ENCODE measurements at regions not wholly inside any gene's neighbourhood (a gene's known extent, or its start where the extent isn't known, plus 50 kb on each side); places are given as distances from the start of the nearest gene placed in this dataset.
"Not testable (repeated sequence)": the region's sequence is repeated elsewhere in the genome, so short reads cannot be mapped to it uniquely, and the experiment has no call there.

GRCh38 chr6:47424436-47424836 lies 53.2 kb upstream of the CD2AP start:
- no TSS peak for BruUV-seq (replicated peaks)
- Histone ChIP-seq H3K27ac (no peak overlapping the region), H2AFZ (no peak overlapping the region), H3F3A (ENCODE audit: insufficient read depth, low read depth) (peaks cover 6% of the 10 kb centered on the region; the same call in 1 of the 2 replicates), H3K9me3 (ENCODE audit: insufficient read depth, low read depth) (0 out of 2 replicates have a peak, but pooled peaks cover 5% of the 10 kb centered on the region), H3K79me2 (ENCODE audit: low read depth) (no peaks in the 10 kb centered on the region), H3K27me3 (ENCODE audit: insufficient read depth, low read depth) (no peaks in the 10 kb centered on the region), H3K4me3 (no peak overlapping the region), H3K4me1 (replicated peaks; ENCODE audit: insufficient read depth) (peaks cover 6% of the 10 kb centered on the region; the same call in 1 of the 2 replicates), H3K36me3 (ENCODE audit: low read depth) (no peaks in the 10 kb centered on the region), H3K4me2 (no peak overlapping the region), H3K9me2 (ENCODE audit: insufficient read depth) (no peaks in the 10 kb centered on the region), H4K20me1 (ENCODE audit: insufficient read depth) (no peaks in the 10 kb centered on the region)
- POLR2A ChIA-PET (ENCODE audit: unreplicated experiment) = no interaction called here
- no peak for DNase-seq
- intact Hi-C loops (cut with micrococcal nuclease; ENCODE audit: unreplicated experiment) = no loop called here
- CTCF ChIA-PET = no interaction called here
- TF ChIP-seq EZH2 (IDR thresholded peaks at IDR 0.05; ENCODE audit: low read depth) (no peak), CTCF (conservative IDR thresholded peaks at IDR 0.05) (no peak)

- H3K4me2 ChIP-seq; CTCF ChIA-PET; H3K79me2 ChIP-seq (ENCODE audit: low read depth); POLR2A ChIA-PET (ENCODE audit: unreplicated experiment); H3K27ac ChIP-seq; H3K9me3 ChIP-seq (ENCODE audit: insufficient read depth, low read depth); H3K27me3 ChIP-seq (ENCODE audit: insufficient read depth, low read depth); H2AFZ ChIP-seq; DNase-seq; H3K9me2 ChIP-seq (ENCODE audit: insufficient read depth); intact Hi-C loops (cut with micrococcal nuclease; ENCODE audit: unreplicated experiment); H3F3A ChIP-seq (ENCODE audit: insufficient read depth, low read depth); H3K36me3 ChIP-seq (ENCODE audit: low read depth); H3K4me3 ChIP-seq; H4K20me1 ChIP-seq (ENCODE audit: insufficient read depth); H3K4me1 ChIP-seq (replicated peaks; ENCODE audit: insufficient read depth); BruUV-seq (replicated peaks): not testable (repeated sequence)
These were observed 51.9 kb upstream of the CD2AP start for GRCh38 chr6:47425724-47426123.

GRCh38 chr6:47426524-47427302 lies 50.9 kb upstream of the CD2AP start:
- Histone ChIP-seq H3K9me2 (ENCODE audit: insufficient read depth) (no peaks in the 10 kb centered on the region), H3F3A (ENCODE audit: insufficient read depth, low read depth) (no peaks in the 10 kb centered on the region), H3K27ac (no peak overlapping the region), H4K20me1 (ENCODE audit: insufficient read depth) (no peaks in the 10 kb centered on the region), H3K4me2 (no peak overlapping the region), H3K9me3 (ENCODE audit: insufficient read depth, low read depth) (peaks cover 19% of the 10 kb centered on the region; the same call in 1 of the 2 replicates), H3K27me3 (ENCODE audit: insufficient read depth, low read depth) (no peaks in the 10 kb centered on the region), H2AFZ (no peak overlapping the region), H3K36me3 (ENCODE audit: low read depth) (no peaks in the 10 kb centered on the region), H3K79me2 (ENCODE audit: low read depth) (no peaks in the 10 kb centered on the region), H3K4me1 (replicated peaks; ENCODE audit: insufficient read depth) (no peaks in the 10 kb centered on the region), H3K4me3 (no peak overlapping the region)
- intact Hi-C loops (cut with micrococcal nuclease; ENCODE audit: unreplicated experiment) = no loop called here
- ChIA-PET POLR2A (ENCODE audit: unreplicated experiment) (no interaction called here), CTCF (interaction anchor here (0.6 kb wide), 1 partner anchor 546 kb away, joined by 3 read pairs; no protein-coding TSS in a partner anchor)
- BruUV-seq (replicated peaks) = no TSS peak
- TF ChIP-seq CTCF (conservative IDR thresholded peaks at IDR 0.05) (no peak), EZH2 (IDR thresholded peaks at IDR 0.05; ENCODE audit: low read depth) (no peak)
- no peak for DNase-seq

- Histone ChIP-seq H3K27me3 (ENCODE audit: insufficient read depth, low read depth) (no peaks in the 10 kb centered on the region), H3F3A (ENCODE audit: insufficient read depth, low read depth) (no peaks in the 10 kb centered on the region), H3K9me3 (ENCODE audit: insufficient read depth, low read depth) (peaks cover 20% of the 10 kb centered on the region; the same call in 1 of the 2 replicates), H2AFZ (no peak overlapping the region), H3K4me3 (no peak overlapping the region), H3K27ac (no peak overlapping the region), H3K4me2 (no peak overlapping the region), H4K20me1 (ENCODE audit: insufficient read depth) (no peaks in the 10 kb centered on the region), H3K4me1 (replicated peaks; ENCODE audit: insufficient read depth) (no peaks in the 10 kb centered on the region), H3K79me2 (ENCODE audit: low read depth) (no peaks in the 10 kb centered on the region), H3K36me3 (ENCODE audit: low read depth) (no peaks in the 10 kb centered on the region), H3K9me2 (ENCODE audit: insufficient read depth) (no peaks in the 10 kb centered on the region)
- TF ChIP-seq EZH2 (IDR thresholded peaks at IDR 0.05; ENCODE audit: low read depth) (no peak), CTCF (conservative IDR thresholded peaks at IDR 0.05) (no peak)
- BruUV-seq (replicated peaks) = no TSS peak
- ChIA-PET CTCF (no interaction called here), POLR2A (ENCODE audit: unreplicated experiment) (no interaction called here)
- intact Hi-C loops (cut with micrococcal nuclease; ENCODE audit: unreplicated experiment) = no loop called here
- no peak for DNase-seq
These were observed 49.9 kb upstream of the CD2AP start for GRCh38 chr6:47427680-47428079.
